GM23338 (cell line): ENCODE measurements at regions not wholly inside any gene's neighbourhood (a gene's known extent, or its start where the extent isn't known, plus 50 kb on each side); places are given as distances from the start of the nearest gene placed in this dataset.

ENCODE experiments used
- ATAC-seq: fragments of 200-7000 bp; cut with Tn5 transposase; 3 replicates; pipeline ENCODE4 v1.9.1; 2020
- DNase-seq: peaks from one replicate; pipeline ENCODE4 v3.0.0-alpha.2; 2015; ENCODE audit warnings: low spot score
- H2AFZ ChIP-seq: fragments of 200-600 bp; sonication (generic); 2 replicates; pipeline ENCODE4 v1.8.0; 2016; ENCODE audit warnings: antibody characterized with exemption, mild to moderate bottlenecking, moderate library complexity
- H3F3A ChIP-seq: fragments of 200-600 bp; sonication (generic); replicated peaks from 2 replicates; pipeline ENCODE4 v1.8.0; 2017; ENCODE audit warnings: antibody characterized with exemption, mixed run types, low read depth
- H3K27ac ChIP-seq: fragments of 200-600 bp; sonication (generic); 2 replicates; pipeline ENCODE4 v1.6.1; 2016; ENCODE audit warnings: low read depth
- H3K27me3 ChIP-seq: fragments of 200-600 bp; sonication (generic); 2 replicates; pipeline ENCODE4 v1.8.0; 2016; ENCODE audit warnings: mild to moderate bottlenecking, mixed run types, moderate library complexity; ENCODE audit not compliant: insufficient read depth
- H3K36me3 ChIP-seq: fragments of 200-600 bp; sonication (generic); 2 replicates; pipeline ENCODE4 v1.8.0; 2016; ENCODE audit warnings: mild to moderate bottlenecking; ENCODE audit not compliant: insufficient read depth
- H3K4me1 ChIP-seq: fragments of 200-600 bp; sonication (generic); 2 replicates; pipeline ENCODE4 v1.8.0; 2016; ENCODE audit warnings: mild to moderate bottlenecking, moderate library complexity; ENCODE audit not compliant: insufficient read depth
- H3K4me2 ChIP-seq: fragments of 200-600 bp; sonication (generic); 2 replicates; pipeline ENCODE4 v1.7.1; 2017; ENCODE audit warnings: mixed run types
- H3K4me3 ChIP-seq: fragments of 200-600 bp; sonication (generic); 2 replicates; pipeline ENCODE4 v1.6.1; 2016; ENCODE audit warnings: mixed run types
- H3K79me2 ChIP-seq: fragments of 200-600 bp; sonication (generic); replicated peaks from 2 replicates; pipeline ENCODE4 v1.8.0; 2017; ENCODE audit warnings: mild to moderate bottlenecking; ENCODE audit not compliant: insufficient read depth
- H3K9me2 ChIP-seq: fragments of 200-600 bp; sonication (generic); 2 replicates; pipeline ENCODE4 v1.8.0; 2017; ENCODE audit not compliant: insufficient read depth
- H4K20me1 ChIP-seq: fragments of 200-600 bp; sonication (generic); replicated peaks from 2 replicates; pipeline ENCODE4 v1.8.0; 2017; ENCODE audit warnings: mild to moderate bottlenecking; ENCODE audit not compliant: insufficient read depth
- H3K27ac Mint-ChIP-seq: 2 replicates; pipeline ENCODE4 v1.8.0; 2020; ENCODE audit warnings: inconsistent platforms, mild to moderate bottlenecking, moderate library complexity, mixed read lengths
- H3K27me3 Mint-ChIP-seq: 3 replicates; pipeline ENCODE4 v1.8.0; 2022; ENCODE audit warnings: low read depth, mild to moderate bottlenecking, moderate library complexity, mixed read lengths, inconsistent platforms; ENCODE audit not compliant: insufficient read depth, poor library complexity
- H3K36me3 Mint-ChIP-seq: 3 replicates; pipeline ENCODE4 v1.8.0; 2021; ENCODE audit warnings: low read depth, mild to moderate bottlenecking, inconsistent platforms, moderate library complexity, mixed read lengths
- H3K4me1 Mint-ChIP-seq: 3 replicates; pipeline ENCODE4 v1.8.0; 2020; ENCODE audit warnings: mild to moderate bottlenecking, inconsistent platforms, mixed read lengths
- H3K4me3 Mint-ChIP-seq: 3 replicates; pipeline ENCODE4 v1.8.0; 2021; ENCODE audit warnings: moderate library complexity, mild to moderate bottlenecking, inconsistent platforms, mixed read lengths
- H3K9me3 Mint-ChIP-seq: 3 replicates; pipeline ENCODE4 v1.8.0; 2020; ENCODE audit warnings: moderate library complexity, mild to moderate bottlenecking, inconsistent platforms, mixed read lengths
- CREB1 ChIP-seq: fragments of 250-450 bp; sonication (Bioruptor Pico); IDR thresholded peaks from 2 replicates; pipeline ENCODE4 v1.5.0; 2020; ENCODE audit warnings: low read depth, mild to moderate bottlenecking, moderate library complexity
- EZH2 ChIP-seq: fragments of 200-600 bp; sonication (generic); IDR thresholded peaks from one replicate; pipeline ENCODE4 v1.8.0; 2017; ENCODE audit warnings: antibody characterized with exemption, mild to moderate bottlenecking, low read depth; ENCODE audit not compliant: unreplicated experiment
- EZH2phosphoT487 ChIP-seq: fragments of 200-600 bp; sonication (generic); IDR thresholded peaks from one replicate; pipeline ENCODE4 v1.8.1; 2018; ENCODE audit warnings: antibody characterized with exemption; ENCODE audit not compliant: unreplicated experiment
- JUNB ChIP-seq: IDR thresholded peaks from one replicate; pipeline ENCODE4 v1.6.1; 2016; ENCODE audit warnings: antibody characterized with exemption; ENCODE audit not compliant: unreplicated experiment
- NANOG ChIP-seq: IDR thresholded peaks from 2 replicates; pipeline ENCODE4 v1.6.1; 2016; ENCODE audit warnings: antibody characterized with exemption, borderline replicate concordance
- POLR2AphosphoS5 ChIP-seq: IDR thresholded peaks from 2 replicates; pipeline ENCODE4 v1.6.1; 2016; ENCODE audit warnings: antibody characterized with exemption, low read depth
- STAT1 ChIP-seq: IDR thresholded peaks from one replicate; pipeline ENCODE4 v1.6.1; 2016; ENCODE audit warnings: antibody characterized with exemption; ENCODE audit not compliant: unreplicated experiment
- ZNF114 ChIP-seq: fragments of 250-450 bp; sonication (Bioruptor Pico); IDR thresholded peaks from 2 replicates; pipeline ENCODE4 v1.5.0; 2020; ENCODE audit warnings: mild to moderate bottlenecking, moderate library complexity
- ZNF331 ChIP-seq: fragments of 250-450 bp; sonication (Bioruptor Pico); IDR thresholded peaks from 2 replicates; pipeline ENCODE4 v1.5.0; 2020; ENCODE audit warnings: low read depth, mild to moderate bottlenecking, moderate library complexity
- TF ChIP-seq, protein P1 (sequence below): fragments of 250-450 bp; sonication (Bioruptor Pico); IDR thresholded peaks from 2 replicates; pipeline ENCODE4 v1.5.0; 2020; ENCODE audit warnings: mild to moderate bottlenecking, moderate library complexity
- TF ChIP-seq, protein P2 (sequence below): IDR thresholded peaks from one replicate; pipeline ENCODE4 v1.6.1; 2018; ENCODE audit warnings: antibody characterized with exemption; ENCODE audit not compliant: unreplicated experiment
- TF ChIP-seq, protein P3 (sequence below): IDR thresholded peaks from 2 replicates; pipeline ENCODE4 v1.6.1; 2016; ENCODE audit warnings: antibody characterized with exemption
- TF ChIP-seq, protein P4 (sequence below), 2 experiments: fragments of 200-600 bp in 1 of 2; sonication (generic) in 1 of 2; conservative IDR thresholded peaks; 2 replicates each; pipeline versions ENCODE4 v1.5.1 to v1.6.1; 2016 to 2017; ENCODE audit warnings: antibody characterized with exemption in 2 of 2, low read depth in 2 of 2, mild to moderate bottlenecking in 2 of 2, moderate library complexity in 1 of 2

DNA sequence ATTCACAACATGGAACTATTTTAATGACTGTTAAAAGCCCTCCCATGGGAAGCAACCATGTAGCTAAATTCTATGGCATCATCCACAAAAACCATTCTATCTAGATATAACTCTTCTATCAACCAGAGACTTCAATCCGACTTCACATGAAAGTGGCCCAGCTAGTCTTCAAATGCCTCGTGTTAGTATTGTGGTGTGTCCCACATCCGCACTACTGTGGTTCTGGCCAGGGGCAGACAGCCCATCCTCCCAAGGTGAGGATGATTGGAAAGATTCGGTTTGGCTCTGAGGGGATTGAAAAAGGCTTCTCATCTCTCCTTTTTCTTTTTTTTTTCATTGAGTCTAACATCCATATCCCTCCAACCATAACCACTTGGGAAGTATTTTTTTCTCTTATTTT lies 253.0 kb upstream of the KLF6 start:
- Histone ChIP-seq H3K36me3 (no peaks in the 10 kb centered on the region), H2AFZ (no peak overlapping the region), H3K27ac (no peak overlapping the region), H3K27me3 (no peaks in the 10 kb centered on the region), H3F3A (no peaks in the 10 kb centered on the region), H4K20me1 (no peaks in the 10 kb centered on the region), H3K4me2 (no peak overlapping the region), H3K9me2 (no peaks in the 10 kb centered on the region), H3K79me2 (no peaks in the 10 kb centered on the region), H3K4me1 (no peaks in the 10 kb centered on the region), H3K4me3 (no peak overlapping the region)
- Mint-ChIP-seq H3K4me3 (no peak overlapping the region), H3K9me3 (peaks cover 22% of the 10 kb centered on the region), H3K27ac (no peak overlapping the region), H3K27me3 (peaks cover under 1% of the 10 kb centered on the region), H3K36me3 (peaks cover 18% of the 10 kb centered on the region; the same call in 2 of the 3 replicates), H3K4me1 (no peaks in the 10 kb centered on the region)
- TF ChIP-seq, protein P1, sequence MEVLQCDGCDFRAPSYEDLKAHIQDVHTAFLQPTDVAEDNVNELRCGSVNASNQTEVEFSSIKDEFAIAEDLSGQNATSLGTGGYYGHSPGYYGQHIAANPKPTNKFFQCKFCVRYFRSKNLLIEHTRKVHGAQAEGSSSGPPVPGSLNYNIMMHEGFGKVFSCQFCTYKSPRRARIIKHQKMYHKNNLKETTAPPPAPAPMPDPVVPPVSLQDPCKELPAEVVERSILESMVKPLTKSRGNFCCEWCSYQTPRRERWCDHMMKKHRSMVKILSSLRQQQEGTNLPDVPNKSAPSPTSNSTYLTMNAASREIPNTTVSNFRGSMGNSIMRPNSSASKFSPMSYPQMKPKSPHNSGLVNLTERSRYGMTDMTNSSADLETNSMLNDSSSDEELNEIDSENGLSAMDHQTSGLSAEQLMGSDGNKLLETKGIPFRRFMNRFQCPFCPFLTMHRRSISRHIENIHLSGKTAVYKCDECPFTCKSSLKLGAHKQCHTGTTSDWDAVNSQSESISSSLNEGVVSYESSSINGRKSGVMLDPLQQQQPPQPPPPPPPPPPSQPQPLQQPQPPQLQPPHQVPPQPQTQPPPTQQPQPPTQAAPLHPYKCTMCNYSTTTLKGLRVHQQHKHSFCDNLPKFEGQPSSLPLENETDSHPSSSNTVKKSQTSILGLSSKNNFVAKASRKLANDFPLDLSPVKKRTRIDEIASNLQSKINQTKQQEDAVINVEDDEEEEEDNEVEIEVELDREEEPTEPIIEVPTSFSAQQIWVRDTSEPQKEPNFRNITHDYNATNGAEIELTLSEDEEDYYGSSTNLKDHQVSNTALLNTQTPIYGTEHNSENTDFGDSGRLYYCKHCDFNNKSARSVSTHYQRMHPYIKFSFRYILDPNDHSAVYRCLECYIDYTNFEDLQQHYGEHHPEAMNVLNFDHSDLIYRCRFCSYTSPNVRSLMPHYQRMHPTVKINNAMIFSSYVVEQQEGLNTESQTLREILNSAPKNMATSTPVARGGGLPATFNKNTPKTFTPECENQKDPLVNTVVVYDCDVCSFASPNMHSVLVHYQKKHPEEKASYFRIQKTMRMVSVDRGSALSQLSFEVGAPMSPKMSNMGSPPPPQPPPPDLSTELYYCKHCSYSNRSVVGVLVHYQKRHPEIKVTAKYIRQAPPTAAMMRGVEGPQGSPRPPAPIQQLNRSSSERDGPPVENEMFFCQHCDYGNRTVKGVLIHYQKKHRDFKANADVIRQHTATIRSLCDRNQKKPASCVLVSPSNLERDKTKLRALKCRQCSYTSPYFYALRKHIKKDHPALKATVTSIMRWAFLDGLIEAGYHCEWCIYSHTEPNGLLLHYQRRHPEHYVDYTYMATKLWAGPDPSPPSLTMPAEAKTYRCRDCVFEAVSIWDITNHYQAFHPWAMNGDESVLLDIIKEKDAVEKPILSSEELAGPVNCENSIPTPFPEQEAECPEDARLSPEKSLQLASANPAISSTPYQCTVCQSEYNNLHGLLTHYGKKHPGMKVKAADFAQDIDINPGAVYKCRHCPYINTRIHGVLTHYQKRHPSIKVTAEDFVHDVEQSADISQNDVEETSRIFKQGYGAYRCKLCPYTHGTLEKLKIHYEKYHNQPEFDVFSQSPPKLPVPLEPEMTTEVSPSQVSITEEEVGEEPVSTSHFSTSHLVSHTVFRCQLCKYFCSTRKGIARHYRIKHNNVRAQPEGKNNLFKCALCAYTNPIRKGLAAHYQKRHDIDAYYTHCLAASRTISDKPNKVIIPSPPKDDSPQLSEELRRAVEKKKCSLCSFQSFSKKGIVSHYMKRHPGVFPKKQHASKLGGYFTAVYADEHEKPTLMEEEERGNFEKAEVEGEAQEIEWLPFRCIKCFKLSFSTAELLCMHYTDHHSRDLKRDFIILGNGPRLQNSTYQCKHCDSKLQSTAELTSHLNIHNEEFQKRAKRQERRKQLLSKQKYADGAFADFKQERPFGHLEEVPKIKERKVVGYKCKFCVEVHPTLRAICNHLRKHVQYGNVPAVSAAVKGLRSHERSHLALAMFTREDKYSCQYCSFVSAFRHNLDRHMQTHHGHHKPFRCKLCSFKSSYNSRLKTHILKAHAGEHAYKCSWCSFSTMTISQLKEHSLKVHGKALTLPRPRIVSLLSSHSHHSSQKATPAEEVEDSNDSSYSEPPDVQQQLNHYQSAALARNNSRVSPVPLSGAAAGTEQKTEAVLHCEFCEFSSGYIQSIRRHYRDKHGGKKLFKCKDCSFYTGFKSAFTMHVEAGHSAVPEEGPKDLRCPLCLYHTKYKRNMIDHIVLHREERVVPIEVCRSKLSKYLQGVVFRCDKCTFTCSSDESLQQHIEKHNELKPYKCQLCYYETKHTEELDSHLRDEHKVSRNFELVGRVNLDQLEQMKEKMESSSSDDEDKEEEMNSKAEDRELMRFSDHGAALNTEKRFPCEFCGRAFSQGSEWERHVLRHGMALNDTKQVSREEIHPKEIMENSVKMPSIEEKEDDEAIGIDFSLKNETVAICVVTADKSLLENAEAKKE (CRISPR knock-in tag) = no peak
- TF ChIP-seq POLR2AphosphoS5 = no peak
- TF ChIP-seq CREB1 (CRISPR knock-in tag) = no peak
- no peak for TF ChIP-seq ZNF114 (CRISPR knock-in tag)
- TF ChIP-seq, protein P2, sequence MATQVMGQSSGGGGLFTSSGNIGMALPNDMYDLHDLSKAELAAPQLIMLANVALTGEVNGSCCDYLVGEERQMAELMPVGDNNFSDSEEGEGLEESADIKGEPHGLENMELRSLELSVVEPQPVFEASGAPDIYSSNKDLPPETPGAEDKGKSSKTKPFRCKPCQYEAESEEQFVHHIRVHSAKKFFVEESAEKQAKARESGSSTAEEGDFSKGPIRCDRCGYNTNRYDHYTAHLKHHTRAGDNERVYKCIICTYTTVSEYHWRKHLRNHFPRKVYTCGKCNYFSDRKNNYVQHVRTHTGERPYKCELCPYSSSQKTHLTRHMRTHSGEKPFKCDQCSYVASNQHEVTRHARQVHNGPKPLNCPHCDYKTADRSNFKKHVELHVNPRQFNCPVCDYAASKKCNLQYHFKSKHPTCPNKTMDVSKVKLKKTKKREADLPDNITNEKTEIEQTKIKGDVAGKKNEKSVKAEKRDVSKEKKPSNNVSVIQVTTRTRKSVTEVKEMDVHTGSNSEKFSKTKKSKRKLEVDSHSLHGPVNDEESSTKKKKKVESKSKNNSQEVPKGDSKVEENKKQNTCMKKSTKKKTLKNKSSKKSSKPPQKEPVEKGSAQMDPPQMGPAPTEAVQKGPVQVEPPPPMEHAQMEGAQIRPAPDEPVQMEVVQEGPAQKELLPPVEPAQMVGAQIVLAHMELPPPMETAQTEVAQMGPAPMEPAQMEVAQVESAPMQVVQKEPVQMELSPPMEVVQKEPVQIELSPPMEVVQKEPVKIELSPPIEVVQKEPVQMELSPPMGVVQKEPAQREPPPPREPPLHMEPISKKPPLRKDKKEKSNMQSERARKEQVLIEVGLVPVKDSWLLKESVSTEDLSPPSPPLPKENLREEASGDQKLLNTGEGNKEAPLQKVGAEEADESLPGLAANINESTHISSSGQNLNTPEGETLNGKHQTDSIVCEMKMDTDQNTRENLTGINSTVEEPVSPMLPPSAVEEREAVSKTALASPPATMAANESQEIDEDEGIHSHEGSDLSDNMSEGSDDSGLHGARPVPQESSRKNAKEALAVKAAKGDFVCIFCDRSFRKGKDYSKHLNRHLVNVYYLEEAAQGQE = no peak
- no peak for TF ChIP-seq NANOG
- no peak for TF ChIP-seq ZNF331 (CRISPR knock-in tag)
- TF ChIP-seq EZH2phosphoT487 = no peak
- TF ChIP-seq, protein P3, sequence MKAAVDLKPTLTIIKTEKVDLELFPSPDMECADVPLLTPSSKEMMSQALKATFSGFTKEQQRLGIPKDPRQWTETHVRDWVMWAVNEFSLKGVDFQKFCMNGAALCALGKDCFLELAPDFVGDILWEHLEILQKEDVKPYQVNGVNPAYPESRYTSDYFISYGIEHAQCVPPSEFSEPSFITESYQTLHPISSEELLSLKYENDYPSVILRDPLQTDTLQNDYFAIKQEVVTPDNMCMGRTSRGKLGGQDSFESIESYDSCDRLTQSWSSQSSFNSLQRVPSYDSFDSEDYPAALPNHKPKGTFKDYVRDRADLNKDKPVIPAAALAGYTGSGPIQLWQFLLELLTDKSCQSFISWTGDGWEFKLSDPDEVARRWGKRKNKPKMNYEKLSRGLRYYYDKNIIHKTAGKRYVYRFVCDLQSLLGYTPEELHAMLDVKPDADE = no peak
- TF ChIP-seq JUNB = no peak
- no peak for TF ChIP-seq EZH2
- TF ChIP-seq STAT1 = no peak
- TF ChIP-seq, protein P4, sequence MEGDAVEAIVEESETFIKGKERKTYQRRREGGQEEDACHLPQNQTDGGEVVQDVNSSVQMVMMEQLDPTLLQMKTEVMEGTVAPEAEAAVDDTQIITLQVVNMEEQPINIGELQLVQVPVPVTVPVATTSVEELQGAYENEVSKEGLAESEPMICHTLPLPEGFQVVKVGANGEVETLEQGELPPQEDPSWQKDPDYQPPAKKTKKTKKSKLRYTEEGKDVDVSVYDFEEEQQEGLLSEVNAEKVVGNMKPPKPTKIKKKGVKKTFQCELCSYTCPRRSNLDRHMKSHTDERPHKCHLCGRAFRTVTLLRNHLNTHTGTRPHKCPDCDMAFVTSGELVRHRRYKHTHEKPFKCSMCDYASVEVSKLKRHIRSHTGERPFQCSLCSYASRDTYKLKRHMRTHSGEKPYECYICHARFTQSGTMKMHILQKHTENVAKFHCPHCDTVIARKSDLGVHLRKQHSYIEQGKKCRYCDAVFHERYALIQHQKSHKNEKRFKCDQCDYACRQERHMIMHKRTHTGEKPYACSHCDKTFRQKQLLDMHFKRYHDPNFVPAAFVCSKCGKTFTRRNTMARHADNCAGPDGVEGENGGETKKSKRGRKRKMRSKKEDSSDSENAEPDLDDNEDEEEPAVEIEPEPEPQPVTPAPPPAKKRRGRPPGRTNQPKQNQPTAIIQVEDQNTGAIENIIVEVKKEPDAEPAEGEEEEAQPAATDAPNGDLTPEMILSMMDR (conservative IDR thresholded peaks at IDR 0.05; ENCODE audit: low read depth in 2 of 2) = no peak
- no peak for ATAC-seq
- no peak for DNase-seq
